ENCODE measurements at regions not wholly inside any gene's neighbourhood (a gene's known extent, or its start where the extent isn't known, plus 50 kb on each side); places are given as distances from the start of the nearest gene placed in this dataset.
"Not testable (repeated sequence)": the region's sequence is repeated elsewhere in the genome, so short reads cannot be mapped to it uniquely, and the experiment has no call there.

DNA sequence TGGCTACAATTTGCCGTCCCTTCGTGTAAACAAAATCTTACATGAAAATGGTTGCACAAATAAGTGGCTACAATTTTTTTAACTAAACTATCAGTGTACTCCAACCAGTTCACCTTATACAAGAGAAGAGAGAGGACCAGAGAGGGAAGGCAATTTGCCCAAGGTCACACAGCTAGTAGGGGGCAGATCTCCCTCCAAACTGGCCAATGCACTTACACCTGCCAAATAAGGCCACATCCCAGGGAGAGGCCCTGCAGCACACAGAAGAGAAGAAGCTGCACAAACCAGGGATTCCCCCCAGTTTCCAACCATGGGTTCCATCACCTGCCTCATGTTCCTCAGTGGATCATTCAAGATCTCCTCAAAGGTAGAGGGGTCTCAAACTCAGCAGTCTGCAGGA is 349.9 kb downstream of the SOX9 start:
- Histone ChIP-seq H3K79me2 (ENCODE audit: low read length) (peaks cover 89% of the 10 kb centered on the region), H2AFZ (ENCODE audit: low read length) (no peak overlapping the region), H3K9me2 (replicated peaks; ENCODE audit: low read length) (no peaks in the 10 kb centered on the region), H3K4me3 (ENCODE audit: low read length) (no peak overlapping the region), H4K20me1 (ENCODE audit: low read length) (no peaks in the 10 kb centered on the region), H3K27ac (ENCODE audit: low read length) (no peak overlapping the region), H3F3A (ENCODE audit: low read length, unreplicated experiment) (peaks cover 8% of the 10 kb centered on the region), H3K36me3 (ENCODE audit: low read depth, low read length) (no peaks in the 10 kb centered on the region), H3K4me2 (ENCODE audit: low read length) (no peak overlapping the region), H3K4me1 (ENCODE audit: insufficient read depth, low read length) (peaks cover 18% of the 10 kb centered on the region), H3K9ac (ENCODE audit: low read length) (no peak overlapping the region), H3K27me3 (ENCODE audit: low read length) (no peaks in the 10 kb centered on the region), H3K9me3 (ENCODE audit: low read length) (no peaks in the 10 kb centered on the region)
- no TSS peak for BruUV-seq (replicated peaks)
- CTCF ChIA-PET: interaction anchor here (0.7 kb wide), 1 partner anchor 277 kb away, joined by 8 read pairs; no protein-coding TSS in a partner anchor
- DNase-seq (no peak), ATAC-seq (no peak)
- intact Hi-C loops (cut with micrococcal nuclease): no loop called here
- POLR2A ChIA-PET (ENCODE audit: unreplicated experiment): no interaction called here
- no peak for TF ChIP-seq EZH2phosphoT487 (IDR thresholded peaks at IDR 0.05; ENCODE audit: borderline replicate concordance, low read length)
- TF ChIP-seq EZH2 (IDR thresholded peaks at IDR 0.05; ENCODE audit: low read length, unreplicated experiment): no peak
- TF ChIP-seq, protein P1, sequence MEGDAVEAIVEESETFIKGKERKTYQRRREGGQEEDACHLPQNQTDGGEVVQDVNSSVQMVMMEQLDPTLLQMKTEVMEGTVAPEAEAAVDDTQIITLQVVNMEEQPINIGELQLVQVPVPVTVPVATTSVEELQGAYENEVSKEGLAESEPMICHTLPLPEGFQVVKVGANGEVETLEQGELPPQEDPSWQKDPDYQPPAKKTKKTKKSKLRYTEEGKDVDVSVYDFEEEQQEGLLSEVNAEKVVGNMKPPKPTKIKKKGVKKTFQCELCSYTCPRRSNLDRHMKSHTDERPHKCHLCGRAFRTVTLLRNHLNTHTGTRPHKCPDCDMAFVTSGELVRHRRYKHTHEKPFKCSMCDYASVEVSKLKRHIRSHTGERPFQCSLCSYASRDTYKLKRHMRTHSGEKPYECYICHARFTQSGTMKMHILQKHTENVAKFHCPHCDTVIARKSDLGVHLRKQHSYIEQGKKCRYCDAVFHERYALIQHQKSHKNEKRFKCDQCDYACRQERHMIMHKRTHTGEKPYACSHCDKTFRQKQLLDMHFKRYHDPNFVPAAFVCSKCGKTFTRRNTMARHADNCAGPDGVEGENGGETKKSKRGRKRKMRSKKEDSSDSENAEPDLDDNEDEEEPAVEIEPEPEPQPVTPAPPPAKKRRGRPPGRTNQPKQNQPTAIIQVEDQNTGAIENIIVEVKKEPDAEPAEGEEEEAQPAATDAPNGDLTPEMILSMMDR (conservative IDR thresholded peaks at IDR 0.05; ENCODE audit: low read depth, low read length): no peak

DNA sequence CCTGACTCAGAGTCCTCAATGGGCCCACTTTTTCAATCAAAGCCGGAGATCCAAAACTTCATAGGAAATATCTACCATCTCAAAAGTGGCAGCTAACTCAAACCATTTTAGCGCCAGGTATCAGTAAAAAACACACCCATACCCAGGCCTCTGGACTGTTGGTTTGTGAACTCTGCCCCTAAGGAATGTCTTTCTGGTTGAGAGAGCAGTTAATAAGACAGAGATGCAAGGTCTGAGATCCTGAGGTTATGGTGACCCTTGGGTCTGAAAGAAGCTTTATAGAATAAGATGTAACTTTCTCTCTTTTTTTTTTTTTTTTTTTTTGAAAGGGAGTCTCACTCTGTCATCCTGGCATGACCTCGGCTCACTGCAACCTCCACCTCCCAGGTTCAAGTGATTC is 350.5 kb downstream of the SOX9 start:
- Histone ChIP-seq H3K27ac (ENCODE audit: low read length) (no peak overlapping the region), H3K27me3 (ENCODE audit: low read length) (no peaks in the 10 kb centered on the region), H3K9me3 (ENCODE audit: low read length) (no peaks in the 10 kb centered on the region), H3K79me2 (ENCODE audit: low read length) (peaks cover 92% of the 10 kb centered on the region), H3K9me2 (replicated peaks; ENCODE audit: low read length) (no peaks in the 10 kb centered on the region), H3K4me3 (ENCODE audit: low read length) (no peak overlapping the region), H3K36me3 (ENCODE audit: low read depth, low read length) (no peaks in the 10 kb centered on the region), H3K9ac (ENCODE audit: low read length) (no peak overlapping the region), H3K4me1 (ENCODE audit: insufficient read depth, low read length) (peaks cover 14% of the 10 kb centered on the region), H3F3A (ENCODE audit: low read length, unreplicated experiment) (peaks cover 6% of the 10 kb centered on the region), H2AFZ (ENCODE audit: low read length) (no peak overlapping the region), H3K4me2 (ENCODE audit: low read length) (no peak overlapping the region), H4K20me1 (ENCODE audit: low read length) (no peaks in the 10 kb centered on the region)
- ATAC-seq (no peak), DNase-seq (no peak)
- POLR2A ChIA-PET (ENCODE audit: unreplicated experiment): no interaction called here
- TF ChIP-seq EZH2 (IDR thresholded peaks at IDR 0.05; ENCODE audit: low read length, unreplicated experiment) (no peak), EZH2phosphoT487 (IDR thresholded peaks at IDR 0.05; ENCODE audit: borderline replicate concordance, low read length) (no peak)
- TF ChIP-seq, protein P1 (conservative IDR thresholded peaks at IDR 0.05; ENCODE audit: low read depth, low read length): no peak
- CTCF ChIA-PET: interaction anchor here (0.7 kb wide), 1 partner anchor 276 kb away, joined by 8 read pairs; no protein-coding TSS in a partner anchor
- BruUV-seq (replicated peaks): no TSS peak
- intact Hi-C loops (cut with micrococcal nuclease): no loop called here

DNA sequence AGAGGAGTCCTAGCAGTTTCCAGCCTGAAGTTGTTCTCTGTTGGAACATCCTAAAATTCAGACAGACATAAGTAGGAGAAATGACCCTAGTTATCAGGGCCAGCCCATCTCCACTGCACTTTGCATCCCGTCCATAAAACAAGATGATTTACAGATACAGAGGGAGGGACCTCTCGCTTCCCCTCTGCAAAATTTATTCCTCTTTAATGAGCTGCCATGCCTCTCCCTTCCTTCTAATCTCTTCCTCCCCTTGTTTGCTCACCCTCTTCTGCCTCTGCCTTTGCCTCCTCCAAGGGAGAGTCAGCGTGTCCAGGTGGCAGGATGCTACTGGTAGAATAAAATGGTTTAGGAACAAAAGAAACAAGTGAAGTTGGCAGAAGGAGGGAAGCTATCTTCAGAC is 351.3 kb downstream of the SOX9 start:
- Histone ChIP-seq H3F3A (ENCODE audit: low read length, unreplicated experiment) (no peaks in the 10 kb centered on the region), H3K9me3 (ENCODE audit: low read length) (no peaks in the 10 kb centered on the region), H2AFZ (ENCODE audit: low read length) (no peak overlapping the region), H4K20me1 (ENCODE audit: low read length) (0 out of 2 replicates have a peak, but pooled peaks cover 3% of the 10 kb centered on the region), H3K4me3 (ENCODE audit: low read length) (no peak overlapping the region), H3K9ac (ENCODE audit: low read length) (no peak overlapping the region), H3K4me1 (ENCODE audit: insufficient read depth, low read length) (peaks cover 8% of the 10 kb centered on the region), H3K27me3 (ENCODE audit: low read length) (no peaks in the 10 kb centered on the region), H3K27ac (ENCODE audit: low read length) (no peak overlapping the region), H3K4me2 (ENCODE audit: low read length) (no peak overlapping the region), H3K36me3 (ENCODE audit: low read depth, low read length) (no peaks in the 10 kb centered on the region), H3K9me2 (replicated peaks; ENCODE audit: low read length) (no peaks in the 10 kb centered on the region), H3K79me2 (ENCODE audit: low read length) (peaks cover 94% of the 10 kb centered on the region)
- DNase-seq (no peak), ATAC-seq (no peak)
- ChIA-PET POLR2A (ENCODE audit: unreplicated experiment) (no interaction called here), CTCF (no interaction called here)
- intact Hi-C loops (cut with micrococcal nuclease): no loop called here
- no TSS peak for BruUV-seq (replicated peaks)
- TF ChIP-seq EZH2phosphoT487 (IDR thresholded peaks at IDR 0.05; ENCODE audit: borderline replicate concordance, low read length) (no peak), EZH2 (IDR thresholded peaks at IDR 0.05; ENCODE audit: low read length, unreplicated experiment) (no peak)
- TF ChIP-seq, protein P1 (conservative IDR thresholded peaks at IDR 0.05; ENCODE audit: low read depth, low read length): no peak

DNA sequence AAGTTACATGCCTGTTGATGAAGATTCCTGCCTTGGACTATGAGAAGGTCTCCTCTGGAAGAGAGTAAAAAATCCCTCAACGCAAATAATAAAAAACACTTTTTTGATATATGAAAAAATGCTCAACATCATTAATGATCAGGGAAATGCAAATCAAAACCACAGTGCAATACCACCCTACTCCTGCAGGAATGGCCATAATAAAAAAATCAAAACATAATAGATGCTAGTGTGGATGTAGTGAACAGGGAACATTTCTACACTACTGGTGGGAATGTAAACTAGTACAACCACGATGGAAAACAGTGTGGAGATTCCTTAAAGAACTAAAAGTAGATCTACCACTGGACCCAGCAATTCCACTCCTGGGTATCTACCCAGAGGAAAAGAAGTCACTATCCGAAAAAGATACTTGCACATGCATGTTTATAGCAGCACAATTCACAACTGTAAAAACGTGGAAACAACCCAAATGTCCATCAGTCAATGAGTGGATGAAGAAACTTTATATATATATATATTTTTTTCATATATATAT is 352.1 kb downstream of the SOX9 start:
- H3K9me2 ChIP-seq (replicated peaks; ENCODE audit: low read length); CTCF ChIA-PET; H3K4me2 ChIP-seq (ENCODE audit: low read length); DNase-seq; BruUV-seq (replicated peaks); H3K27ac ChIP-seq (ENCODE audit: low read length); H2AFZ ChIP-seq (ENCODE audit: low read length); H3F3A ChIP-seq (ENCODE audit: low read length, unreplicated experiment); H3K4me3 ChIP-seq (ENCODE audit: low read length); ATAC-seq; H3K4me1 ChIP-seq (ENCODE audit: insufficient read depth, low read length); H3K27me3 ChIP-seq (ENCODE audit: low read length); H4K20me1 ChIP-seq (ENCODE audit: low read length); H3K9ac ChIP-seq (ENCODE audit: low read length); intact Hi-C loops (cut with micrococcal nuclease); POLR2A ChIA-PET (ENCODE audit: unreplicated experiment); H3K9me3 ChIP-seq (ENCODE audit: low read length); H3K36me3 ChIP-seq (ENCODE audit: low read depth, low read length): not testable (repeated sequence)
- peaks cover 94% of the 10 kb centered on the region for H3K79me2 ChIP-seq (ENCODE audit: low read length)

All from PC-3 (cell line).